Right cardiac atrium (tissue), 5 donors: ENCODE measurements at regions not wholly inside any gene's neighbourhood (a gene's known extent, or its start where the extent isn't known, plus 50 kb on each side); places are given as distances from the start of the nearest gene placed in this dataset.
"Not testable (repeated sequence)": the region's sequence is repeated elsewhere in the genome, so short reads cannot be mapped to it uniquely, and the experiment has no call there.

Source experiments
- ATAC-seq, 2 donors: fragments of 200-7000 bp; cut with Tn5 transposase; one replicate each; pipeline versions ENCODE4 v1.8.0 to v1.9.1; 2020; ENCODE audit warnings: moderate library complexity in 2 of 2, mild to moderate bottlenecking in 1 of 2
- DNase-seq, 3 donors: peaks; one replicate each; pipeline ENCODE4 v3.0.0-alpha.2; 2020
- H3K27ac ChIP-seq: one replicate; pipeline ENCODE4 v1.5.1; 2013; ENCODE audit warnings: mild to moderate bottlenecking, low read length, control low read depth, moderate library complexity
- H3K27me3 ChIP-seq: one replicate; pipeline ENCODE4 v1.6.1; 2013; ENCODE audit not compliant: control insufficient read depth, insufficient read depth
- H3K4me1 ChIP-seq: one replicate; pipeline ENCODE4 v1.6.1; 2013; ENCODE audit warnings: low read length; ENCODE audit not compliant: control insufficient read depth, insufficient read depth
- H3K4me3 ChIP-seq: one replicate; pipeline ENCODE4 v1.5.1; 2013; ENCODE audit warnings: low read length, control low read depth
- H3K9me3 ChIP-seq: one replicate; pipeline ENCODE4 v1.6.1; 2013; ENCODE audit warnings: low read length; ENCODE audit not compliant: control insufficient read depth
- WGBS: extraction: QIAGEN DNeasy Blood & Tissue Kit; methylation state at CpG from one replicate; pipeline ENCODE4 v1.1.7; 2013; 5-methylcytosine and 5-hydroxymethylcytosine counted together
- intact Hi-C, 4 donors: fragments of 100-400 bp; cut with DNase I; formaldehyde crosslinking; loops; one replicate each; pipeline versions ENCODE4 v1.11.0 to v1.14.0; 2022 to 2023
- donor health status: healthy with polysubstance abuse.
- donor health status: DM: no; HTN: yes; CAD: no.
- donor health status: DM: no; HTN: no; CAD: no.
- donor health status: DM: no; HTN: yes; CAD: no; lungs with severe emphysema.
- donor health status: DM: yes; HTN: yes; CAD: no.

DNA sequence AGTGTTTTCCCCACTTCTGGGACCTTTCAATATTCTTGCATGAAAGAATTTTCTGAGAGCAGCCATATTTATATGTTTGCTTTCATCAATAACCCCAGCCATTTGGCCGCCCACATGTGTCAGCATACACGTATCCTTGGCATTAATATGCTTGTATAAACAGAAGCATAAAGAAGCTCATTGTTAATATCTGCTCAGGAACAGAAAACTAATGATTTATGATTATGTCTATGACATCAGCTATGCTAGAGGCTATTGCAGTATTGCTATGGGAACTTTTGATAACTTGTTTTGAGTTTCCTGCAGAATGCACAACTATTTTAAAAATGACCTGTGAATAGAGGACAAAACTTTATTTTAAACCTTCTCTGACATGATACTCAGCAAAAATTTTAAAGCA is 300.9 kb upstream of the MTPN start:
- no peaks in the 10 kb centered on the region for H3K4me1 ChIP-seq
- ATAC-seq (no peak), DNase-seq (no peak)
- no peak overlapping the region for H3K27ac ChIP-seq
- WGBS = 43% methylated on average over 2 of the region's 2 CpGs
- H3K9me3 ChIP-seq = no peaks in the 10 kb centered on the region
- H3K27me3 ChIP-seq = no peaks in the 10 kb centered on the region
- intact Hi-C loops = no loop called here
- H3K4me3 ChIP-seq = no peak overlapping the region

- Histone ChIP-seq H3K4me1 (no peaks in the 10 kb centered on the region), H3K27me3 (no peaks in the 10 kb centered on the region), H3K9me3 (no peaks in the 10 kb centered on the region), H3K27ac (no peak overlapping the region), H3K4me3 (no peak overlapping the region)
- ATAC-seq = no peak
- WGBS = 46% methylated on average over 3 of the region's 3 CpGs
- intact Hi-C loops = no loop called here
- no peak for DNase-seq
Observed at GRCh38 chr7:136275794-136276193, 298.6 kb upstream of the MTPN start.

GRCh38 chr7:136274636-136275345 is 297.6 kb upstream of the MTPN start:
- no peak for ATAC-seq
- Histone ChIP-seq H3K4me1 (no peaks in the 10 kb centered on the region), H3K9me3 (no peaks in the 10 kb centered on the region), H3K4me3 (no peak overlapping the region), H3K27me3 (no peaks in the 10 kb centered on the region), H3K27ac (no peak overlapping the region)
- intact Hi-C loops = no loop called here
- WGBS = 88% methylated on average over 1 of the region's 1 CpG
- no peak for DNase-seq

DNA sequence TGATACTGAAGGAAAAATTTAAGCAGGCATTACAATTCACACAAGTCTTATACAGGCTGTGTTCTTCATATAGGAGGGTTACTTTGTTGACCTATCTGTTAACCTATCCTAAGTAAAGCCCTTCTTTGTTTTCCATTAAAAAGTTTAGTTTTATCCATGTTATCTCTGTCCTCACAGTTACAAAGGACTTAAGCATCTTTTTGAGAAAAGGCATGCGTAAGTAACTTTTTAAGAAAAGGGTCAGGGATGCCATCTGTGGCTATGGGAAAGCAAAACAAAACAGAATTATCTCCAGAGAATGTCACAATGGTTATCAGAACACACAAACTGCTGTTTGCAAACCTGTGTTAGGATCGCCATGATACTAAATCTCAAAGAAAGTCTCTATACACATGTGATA is 295.8 kb upstream of the MTPN start:
- H3K9me3 ChIP-seq = no peaks in the 10 kb centered on the region
- no peak overlapping the region for H3K4me3 ChIP-seq
- ATAC-seq (no peak), DNase-seq (no peak)
- no peaks in the 10 kb centered on the region for H3K27me3 ChIP-seq
- intact Hi-C loops = no loop called here
- WGBS = 72% methylated on average over 2 of the region's 2 CpGs
- no peaks in the 10 kb centered on the region for H3K4me1 ChIP-seq
- no peak overlapping the region for H3K27ac ChIP-seq

GRCh38 chr7:136267822-136268221 is 290.7 kb upstream of the MTPN start:
- H3K4me1 ChIP-seq = no peaks in the 10 kb centered on the region
- 92% methylated on average over 2 of the region's 2 CpGs for WGBS
- ATAC-seq = no peak

GRCh38 chr7:136266457-136266856 is 289.3 kb upstream of the MTPN start:
- H3K9me3 ChIP-seq = no peaks in the 10 kb centered on the region
- no peak overlapping the region for H3K4me3 ChIP-seq
- intact Hi-C loops = no loop called here
- no peak overlapping the region for H3K27ac ChIP-seq
- no peaks in the 10 kb centered on the region for H3K4me1 ChIP-seq
- ATAC-seq (no peak), DNase-seq (no peak)
- H3K27me3 ChIP-seq = no peaks in the 10 kb centered on the region

More at GRCh38 chr7:136267822-136268221, 290.7 kb upstream of the MTPN start:
- Histone ChIP-seq H3K9me3 (no peaks in the 10 kb centered on the region), H3K27ac (no peak overlapping the region), H3K4me3 (no peak overlapping the region), H3K27me3 (no peaks in the 10 kb centered on the region)
- DNase-seq = no peak
- intact Hi-C loops = no loop called here

DNA sequence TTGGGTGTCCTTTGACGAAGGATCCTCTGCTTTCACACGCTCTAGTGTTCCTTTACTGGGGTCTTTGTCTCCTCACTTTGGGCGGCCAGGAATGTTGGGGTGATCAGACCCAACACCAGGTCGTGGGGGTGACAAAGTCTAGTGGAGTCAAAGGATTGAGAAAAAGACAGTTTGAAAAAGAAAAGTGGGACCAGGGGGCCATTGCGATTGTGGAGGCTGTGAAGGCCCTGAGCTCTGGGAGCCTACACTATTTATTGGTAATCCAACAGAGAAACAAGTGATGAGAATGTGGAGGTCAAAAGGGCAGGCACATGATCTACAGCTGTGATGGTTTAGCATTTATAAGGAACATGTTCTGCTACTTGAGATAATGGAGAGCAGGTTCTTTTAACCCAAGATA is 287.1 kb upstream of the MTPN start:
- H3K9me3 ChIP-seq, intact Hi-C loops, H3K27me3 ChIP-seq, H3K4me3 ChIP-seq, DNase-seq, H3K4me1 ChIP-seq, H3K27ac ChIP-seq, ATAC-seq: not testable (repeated sequence)
- 70% methylated on average over 5 of the region's 5 CpGs for WGBS

GRCh38 chr7:136263112-136263860 is 286.1 kb upstream of the MTPN start:
- H3K27me3 ChIP-seq, ATAC-seq, H3K4me1 ChIP-seq, H3K9me3 ChIP-seq, H3K27ac ChIP-seq, DNase-seq, H3K4me3 ChIP-seq, intact Hi-C loops: not testable (repeated sequence)
- 66% methylated on average over 4 of the region's 4 CpGs for WGBS

GRCh38 chr7:136260591-136260990 is 283.4 kb upstream of the MTPN start:
- DNase-seq, intact Hi-C loops, H3K27ac ChIP-seq, H3K4me3 ChIP-seq, ATAC-seq, H3K9me3 ChIP-seq, H3K27me3 ChIP-seq, H3K4me1 ChIP-seq: not testable (repeated sequence)
- WGBS = 96% methylated on average over 3 of the region's 3 CpGs

GRCh38 chr7:136259074-136259473 is 281.9 kb upstream of the MTPN start:
- DNase-seq (no peak), ATAC-seq (no peak)
- H3K27me3 ChIP-seq = no peaks in the 10 kb centered on the region
- WGBS = 88% methylated on average over 4 of the region's 4 CpGs
- no peak overlapping the region for H3K4me3 ChIP-seq
- intact Hi-C loops = no loop called here
- no peak overlapping the region for H3K27ac ChIP-seq
- no peaks in the 10 kb centered on the region for H3K4me1 ChIP-seq
- H3K9me3 ChIP-seq = no peaks in the 10 kb centered on the region

DNA sequence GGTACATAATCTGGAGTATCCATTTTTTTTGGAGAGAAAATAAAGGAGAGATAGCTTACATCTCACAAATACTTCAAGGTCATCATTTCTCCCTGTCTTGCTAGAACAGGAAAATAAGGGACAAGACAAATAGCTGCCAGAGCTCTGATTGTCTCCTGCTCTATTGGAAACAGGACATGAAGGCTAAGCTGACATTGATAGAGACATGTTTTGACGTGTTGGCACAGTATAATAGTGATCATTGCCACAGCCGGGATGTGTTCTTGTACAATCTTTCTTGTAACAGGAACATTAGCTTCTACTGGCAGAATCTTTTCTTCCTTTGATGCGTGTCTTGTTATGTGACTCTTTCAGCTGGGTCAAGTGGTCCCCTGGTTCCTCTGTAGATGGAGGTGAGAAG is 279.3 kb upstream of the MTPN start:
- no peak overlapping the region for H3K27ac ChIP-seq
- no peak for ATAC-seq
- no peaks in the 10 kb centered on the region for H3K27me3 ChIP-seq
- H3K4me1 ChIP-seq = no peaks in the 10 kb centered on the region
- no peaks in the 10 kb centered on the region for H3K9me3 ChIP-seq
- WGBS = 71% methylated on average over 3 of the region's 3 CpGs
- intact Hi-C loops = no loop called here
- no peak overlapping the region for H3K4me3 ChIP-seq
- DNase-seq = no peak
